RWPE1 (cell line): ENCODE measurements at regions not wholly inside any gene's neighbourhood (a gene's known extent, or its start where the extent isn't known, plus 50 kb on each side); places are given as distances from the start of the nearest gene placed in this dataset.

Experiments
- CTCF ChIA-PET: fragments of 350-600 bp; sonication (Branson Sonifier 250); formaldehyde crosslinking; extraction: SDS; loops from one replicate; lab custom pipeline; 2021; lab: Yijun Ruan, JAX
- POLR2A ChIA-PET: fragments of 400-600 bp; formaldehyde crosslinking; extraction: SDS; loops from one replicate; lab custom pipeline; 2020; ENCODE audit warnings: antibody characterized with exemption; ENCODE audit not compliant: low non-redundant PET; lab: Yijun Ruan, JAX
- DNase-seq: peaks from one replicate; pipeline ENCODE4 v3.0.0; 2012; ENCODE audit warnings: low spot score
- H3K27ac ChIP-seq: fragments of 450-650 bp; 2 replicates; pipeline ENCODE4 v1.5.1; 2017
- TF ChIP-seq, protein P1 (sequence below): fragments of 450-650 bp; conservative IDR thresholded peaks from 2 replicates; pipeline ENCODE4 v1.5.1; 2017; ENCODE audit warnings: low read depth, mild to moderate bottlenecking

- CTCF ChIA-PET, result no interaction called here
- TF ChIP-seq, protein P1, sequence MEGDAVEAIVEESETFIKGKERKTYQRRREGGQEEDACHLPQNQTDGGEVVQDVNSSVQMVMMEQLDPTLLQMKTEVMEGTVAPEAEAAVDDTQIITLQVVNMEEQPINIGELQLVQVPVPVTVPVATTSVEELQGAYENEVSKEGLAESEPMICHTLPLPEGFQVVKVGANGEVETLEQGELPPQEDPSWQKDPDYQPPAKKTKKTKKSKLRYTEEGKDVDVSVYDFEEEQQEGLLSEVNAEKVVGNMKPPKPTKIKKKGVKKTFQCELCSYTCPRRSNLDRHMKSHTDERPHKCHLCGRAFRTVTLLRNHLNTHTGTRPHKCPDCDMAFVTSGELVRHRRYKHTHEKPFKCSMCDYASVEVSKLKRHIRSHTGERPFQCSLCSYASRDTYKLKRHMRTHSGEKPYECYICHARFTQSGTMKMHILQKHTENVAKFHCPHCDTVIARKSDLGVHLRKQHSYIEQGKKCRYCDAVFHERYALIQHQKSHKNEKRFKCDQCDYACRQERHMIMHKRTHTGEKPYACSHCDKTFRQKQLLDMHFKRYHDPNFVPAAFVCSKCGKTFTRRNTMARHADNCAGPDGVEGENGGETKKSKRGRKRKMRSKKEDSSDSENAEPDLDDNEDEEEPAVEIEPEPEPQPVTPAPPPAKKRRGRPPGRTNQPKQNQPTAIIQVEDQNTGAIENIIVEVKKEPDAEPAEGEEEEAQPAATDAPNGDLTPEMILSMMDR, result no peak
- POLR2A ChIA-PET, result no interaction called here
- no peak for DNase-seq
- H3K27ac ChIP-seq, result no peak overlapping the region
These were observed 544.9 kb upstream of the SETBP1 start for GRCh38 chr18:44135741-44136140.

DNA sequence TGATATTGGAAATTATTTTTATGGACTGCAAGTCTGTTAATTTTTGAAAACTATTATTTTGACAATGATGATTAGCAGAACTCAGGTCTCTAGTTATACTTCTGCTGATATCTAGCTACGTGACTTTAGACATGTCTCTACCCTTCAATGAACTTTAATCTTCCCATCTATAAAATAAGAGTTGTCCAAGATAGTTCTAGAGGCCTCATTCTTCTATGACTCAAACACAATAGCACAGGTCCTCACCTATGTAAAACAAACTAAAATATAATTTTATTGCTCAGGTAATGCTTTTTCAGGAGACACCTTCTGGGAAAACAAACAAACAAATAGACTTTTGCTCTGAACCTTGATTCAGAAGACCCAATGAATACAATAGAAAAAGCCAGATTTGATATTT is 544.4 kb upstream of the SETBP1 start:
- POLR2A ChIA-PET, result no interaction called here
- CTCF ChIA-PET, result no interaction called here
- TF ChIP-seq, protein P1, result no peak
- DNase-seq, result no peak
- H3K27ac ChIP-seq, result no peak overlapping the region

DNA sequence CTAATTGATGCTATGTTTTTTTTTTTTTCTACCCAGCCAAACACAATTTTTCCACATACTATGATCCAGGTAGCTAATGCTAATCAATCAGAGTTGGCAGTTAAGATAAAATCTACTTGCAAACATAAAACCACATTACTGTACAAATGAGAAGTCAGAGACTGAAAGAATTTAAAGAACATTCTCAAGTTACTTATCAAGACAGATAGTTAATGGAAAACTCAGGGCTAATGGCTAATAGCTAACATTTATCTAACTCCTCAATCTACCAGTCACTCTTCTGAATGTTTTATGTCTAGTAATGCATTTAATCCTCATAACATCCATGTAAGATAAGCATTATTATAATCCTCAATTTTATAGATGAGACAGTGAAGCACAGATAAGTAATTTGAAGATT is 537.6 kb upstream of the SETBP1 start:
- DNase-seq, result no peak
- TF ChIP-seq, protein P1, result no peak
- H3K27ac ChIP-seq, result no peak overlapping the region
- ChIA-PET CTCF (interaction anchor here (1.0 kb wide), 1 partner anchor 663 kb away, joined by 4 read pairs; no protein-coding TSS in a partner anchor), POLR2A (no interaction called here)

- no peak overlapping the region for H3K27ac ChIP-seq
- peak; percentile 60 for DNase-seq
- TF ChIP-seq, protein P1, result no peak
- POLR2A ChIA-PET, result no interaction called here
- CTCF ChIA-PET, result interaction anchor here (1.0 kb wide), 1 partner anchor 1234 kb away, joined by 3 read pairs; no protein-coding TSS in a partner anchor
These were observed 531.0 kb upstream of the SETBP1 start for GRCh38 chr18:44149706-44150105.

GRCh38 chr18:44153981-44154380 is 526.7 kb upstream of the SETBP1 start:
- TF ChIP-seq, protein P1, result no peak
- POLR2A ChIA-PET, result no interaction called here
- CTCF ChIA-PET, result no interaction called here
- no peak overlapping the region for H3K27ac ChIP-seq
- no peak for DNase-seq

GRCh38 chr18:44156126-44156525 is 524.6 kb upstream of the SETBP1 start:
- CTCF ChIA-PET, result no interaction called here
- TF ChIP-seq, protein P1, result no peak
- H3K27ac ChIP-seq, result no peak overlapping the region
- POLR2A ChIA-PET, result no interaction called here
- DNase-seq, result no peak
